Astrocyte of the spinal cord (primary cell): ENCODE measurements at regions not wholly inside any gene's neighbourhood (a gene's known extent, or its start where the extent isn't known, plus 50 kb on each side); places are given as distances from the start of the nearest gene placed in this dataset.

ENCODE experiments used
- DNase-seq: peaks from one replicate; pipeline ENCODE4 v3.0.0; 2011; ENCODE audit warnings: low read depth, low spot score
- H3K4me3 ChIP-seq: 2 replicates; pipeline ENCODE4 v1.5.1; 2011; ENCODE audit warnings: low read depth, mild to moderate bottlenecking, low read length, moderate library complexity
- CTCF ChIP-seq: IDR thresholded peaks from 2 replicates; pipeline ENCODE4 v1.5.1; 2012; ENCODE audit warnings: low read depth, mild to moderate bottlenecking, low read length, inconsistent platforms
- in situ Hi-C: cut with HindIII; loops from 2 replicates; pipeline ENCODE4 v1.10.0; 2017; ENCODE audit warnings: low sequenced_read_pairs

DNA sequence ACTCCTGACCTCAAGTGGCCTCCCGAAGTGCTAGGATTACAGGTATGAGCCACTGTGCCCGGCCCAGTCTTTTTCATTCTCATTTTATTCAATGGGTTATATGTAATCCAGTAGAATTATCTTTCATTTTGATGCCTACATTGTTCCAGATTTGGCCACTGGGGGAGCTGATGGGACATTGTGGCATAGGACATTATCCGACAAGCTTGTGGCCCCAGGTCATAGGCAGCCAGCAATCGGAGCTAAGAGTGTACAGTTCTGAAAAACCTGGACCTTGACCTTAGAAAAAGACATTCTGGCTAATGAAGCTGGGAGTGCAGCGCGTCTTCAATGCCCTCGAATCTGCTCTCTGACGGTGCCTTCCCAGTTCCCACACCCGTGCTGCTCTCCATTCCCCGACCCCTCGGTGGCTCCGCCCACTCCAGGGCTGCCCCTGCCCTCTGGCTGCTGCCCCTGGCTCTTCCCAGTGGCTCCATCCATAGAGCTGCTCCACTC lies 108.7 kb downstream of the TEX29 start:
- in situ Hi-C loops, result no loop called here
- H3K4me3 ChIP-seq, result no peak overlapping the region
- DNase-seq, result peak; percentile 1
- TF ChIP-seq CTCF, result peak; percentile 46

DNA sequence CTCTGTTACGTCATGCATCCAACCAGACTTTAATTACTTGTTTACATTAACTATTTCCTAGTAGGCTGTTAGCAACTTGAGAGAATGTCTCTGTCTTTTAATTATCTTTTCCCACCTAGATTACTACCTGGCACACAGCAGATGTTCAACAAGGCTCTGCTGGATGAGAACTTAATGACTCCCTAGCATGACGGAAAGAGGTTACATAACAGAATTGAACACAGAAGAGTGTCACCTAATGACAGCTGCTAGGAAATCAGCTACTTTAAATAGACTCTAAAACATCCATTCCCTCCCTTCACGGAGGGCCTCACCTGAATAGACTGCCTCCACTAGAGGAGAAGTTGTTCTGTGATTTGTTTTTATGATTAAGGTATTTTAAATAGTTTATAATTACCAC lies 110.8 kb downstream of the TEX29 start:
- DNase-seq, result no peak
- TF ChIP-seq CTCF, result no peak
- H3K4me3 ChIP-seq, result no peak overlapping the region
- in situ Hi-C loops, result no loop called here

GRCh38 chr13:111434578-111435159 lies 114.2 kb downstream of the TEX29 start:
- in situ Hi-C loops, result no loop called here
- DNase-seq, result no peak
- TF ChIP-seq CTCF, result no peak

GRCh38 chr13:111436446-111436845 lies 116.0 kb downstream of the TEX29 start:
- no peak for TF ChIP-seq CTCF
- H3K4me3 ChIP-seq, result no peak overlapping the region
- in situ Hi-C loops, result no loop called here
- DNase-seq, result no peak

More at GRCh38 chr13:111434578-111435159, 114.2 kb downstream of the TEX29 start:
- H3K4me3 ChIP-seq, result no peak overlapping the region

DNA sequence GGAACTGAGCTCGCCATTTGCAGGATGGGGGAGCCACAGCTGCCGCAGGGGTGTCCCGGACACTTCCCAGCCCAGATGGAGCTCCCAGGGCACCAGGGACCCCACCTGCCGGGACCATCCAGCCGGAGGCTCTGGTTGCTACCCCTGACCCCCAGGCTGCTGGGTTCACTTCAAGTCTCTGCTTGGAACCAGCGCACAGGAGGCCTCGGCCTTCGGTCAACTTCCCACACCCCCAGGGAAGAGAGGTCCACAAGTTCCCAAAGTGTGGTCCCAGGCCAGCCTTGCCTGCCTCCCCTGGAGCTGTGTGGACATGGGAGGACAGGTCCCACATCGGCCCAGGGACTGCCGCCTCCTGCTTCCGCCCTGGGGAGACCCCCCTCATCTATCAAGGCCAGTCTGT lies 117.0 kb downstream of the TEX29 start:
- no peak overlapping the region for H3K4me3 ChIP-seq
- no peak for TF ChIP-seq CTCF
- DNase-seq, result no peak
- in situ Hi-C loops, result no loop called here

DNA sequence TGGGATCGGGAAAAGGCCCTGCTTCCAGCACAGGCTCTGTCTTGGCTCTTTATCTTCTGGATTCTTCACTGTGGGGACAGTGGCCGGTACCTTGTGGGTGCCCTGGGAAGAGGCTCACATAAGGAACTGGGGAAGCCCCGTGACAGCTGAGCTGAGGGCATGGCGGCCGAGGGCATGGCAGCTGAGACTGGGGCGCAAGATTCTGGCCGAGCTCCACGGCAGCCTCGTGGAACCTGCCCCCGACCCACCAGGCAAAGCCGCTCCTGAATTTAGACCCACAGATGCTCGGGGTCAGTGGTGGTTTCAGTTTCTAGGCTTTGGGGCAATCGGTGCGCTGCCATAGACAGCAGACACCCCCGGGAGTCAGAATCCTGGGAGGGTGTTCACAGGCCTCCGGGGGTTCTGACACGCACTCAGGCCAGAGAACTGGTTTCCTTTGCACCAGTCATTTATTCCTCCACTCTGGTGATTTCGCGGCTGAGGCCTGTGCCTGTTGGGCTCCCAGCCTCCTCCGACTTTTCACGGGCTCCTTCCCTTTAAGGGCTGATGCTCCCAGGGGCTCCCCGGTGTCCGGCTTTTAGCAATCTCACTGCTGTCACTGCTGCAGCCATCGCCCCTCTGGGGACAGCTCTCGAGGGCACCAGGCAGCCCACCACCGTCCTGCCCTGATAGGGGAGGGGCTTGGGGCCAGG lies 117.6 kb downstream of the TEX29 start:
- TF ChIP-seq CTCF, result no peak
- no peak overlapping the region for H3K4me3 ChIP-seq
- in situ Hi-C loops, result no loop called here
- no peak for DNase-seq
